ENCODE measurements at regions not wholly inside any gene's neighbourhood (a gene's known extent, or its start where the extent isn't known, plus 50 kb on each side); places are given as distances from the start of the nearest gene placed in this dataset.

GRCh38 chr9:105168870-105169319 is 75.6 kb upstream of the SLC44A1 start:
- in situ Hi-C loops (cut with MboI; ENCODE audit: low pct_unique_long_range_greater_than_20kb, low sequenced_read_pairs, unreplicated experiment): loop anchor here (10.0 kb wide), 1 partner anchor 246 kb away; no protein-coding TSS in a partner anchor
- TF ChIP-seq CTCF (IDR thresholded peaks at IDR 0.05; ENCODE audit: extremely low read depth, insufficient read depth, missing control alignments): no peak
- no peak for DNase-seq (ENCODE audit: low spot score)

GRCh38 chr9:105171076-105171475 is 73.4 kb upstream of the SLC44A1 start:
- in situ Hi-C loops (cut with MboI; ENCODE audit: low pct_unique_long_range_greater_than_20kb, low sequenced_read_pairs, unreplicated experiment): no loop called here

GRCh38 chr9:105171589-105171988 is 72.9 kb upstream of the SLC44A1 start:
- in situ Hi-C loops (cut with MboI; ENCODE audit: low pct_unique_long_range_greater_than_20kb, low sequenced_read_pairs, unreplicated experiment): no loop called here
- DNase-seq (ENCODE audit: low spot score): no peak
- no peak for TF ChIP-seq CTCF (IDR thresholded peaks at IDR 0.05; ENCODE audit: extremely low read depth, insufficient read depth, missing control alignments)

More at GRCh38 chr9:105171076-105171475, 73.4 kb upstream of the SLC44A1 start:
- TF ChIP-seq CTCF (IDR thresholded peaks at IDR 0.05; ENCODE audit: extremely low read depth, insufficient read depth, missing control alignments): no peak
- no peak for DNase-seq (ENCODE audit: low spot score)

- DNase-seq (ENCODE audit: low spot score): no peak
- TF ChIP-seq CTCF (IDR thresholded peaks at IDR 0.05; ENCODE audit: extremely low read depth, insufficient read depth, missing control alignments): no peak
- in situ Hi-C loops (cut with MboI; ENCODE audit: low pct_unique_long_range_greater_than_20kb, low sequenced_read_pairs, unreplicated experiment): no loop called here
These were observed 72.0 kb upstream of the SLC44A1 start for GRCh38 chr9:105172436-105172835.

- no peak for DNase-seq (ENCODE audit: low spot score)
- in situ Hi-C loops (cut with MboI; ENCODE audit: low pct_unique_long_range_greater_than_20kb, low sequenced_read_pairs, unreplicated experiment): no loop called here
- no peak for TF ChIP-seq CTCF (IDR thresholded peaks at IDR 0.05; ENCODE audit: extremely low read depth, insufficient read depth, missing control alignments)
These were observed 71.1 kb upstream of the SLC44A1 start for GRCh38 chr9:105173306-105173705.

GRCh38 chr9:105173826-105174225 is 70.6 kb upstream of the SLC44A1 start:
- in situ Hi-C loops (cut with MboI; ENCODE audit: low pct_unique_long_range_greater_than_20kb, low sequenced_read_pairs, unreplicated experiment): no loop called here
- DNase-seq (ENCODE audit: low spot score): no peak
- no peak for TF ChIP-seq CTCF (IDR thresholded peaks at IDR 0.05; ENCODE audit: extremely low read depth, insufficient read depth, missing control alignments)

- TF ChIP-seq CTCF (IDR thresholded peaks at IDR 0.05; ENCODE audit: extremely low read depth, insufficient read depth, missing control alignments): no peak
- in situ Hi-C loops (cut with MboI; ENCODE audit: low pct_unique_long_range_greater_than_20kb, low sequenced_read_pairs, unreplicated experiment): no loop called here
- no peak for DNase-seq (ENCODE audit: low spot score)
These were observed 68.3 kb upstream of the SLC44A1 start for GRCh38 chr9:105176194-105176593.
